ENCODE measurements at regions not wholly inside any gene's neighbourhood (a gene's known extent, or its start where the extent isn't known, plus 50 kb on each side); places are given as distances from the start of the nearest gene placed in this dataset.

GRCh38 chr16:60310846-60311445 is 1576.8 kb upstream of the GOT2 start:
- Histone ChIP-seq H2AFZ (ENCODE audit: low read depth, low read length, severe bottlenecking) (no peak overlapping the region), H3K27me3 (ENCODE audit: low read length) (no peaks in the 10 kb centered on the region), H3K4me3 (ENCODE audit: insufficient read depth, low read length, poor library complexity, severe bottlenecking) (no peak overlapping the region), H4K20me1 (ENCODE audit: low read depth, low read length) (no peaks in the 10 kb centered on the region), H3K4me2 (ENCODE audit: low read depth, low read length, poor library complexity, severe bottlenecking) (no peak overlapping the region), H3K36me3 (ENCODE audit: low read length) (no peaks in the 10 kb centered on the region), H3K79me2 (ENCODE audit: insufficient read depth, low read length) (no peaks in the 10 kb centered on the region), H3K27ac (ENCODE audit: low read depth, low read length) (no peak overlapping the region), H3K9me3 (ENCODE audit: insufficient read depth, low read length) (no peaks in the 10 kb centered on the region), H3K9me2 (replicated peaks; ENCODE audit: insufficient read depth, low read length) (no peaks in the 10 kb centered on the region; the same call in 1 of the 2 replicates), H3K9ac (ENCODE audit: low read length) (no peak overlapping the region), H3F3A (ENCODE audit: insufficient read depth) (no peaks in the 10 kb centered on the region)
- TF ChIP-seq EZH2phosphoT487 (conservative IDR thresholded peaks at IDR 0.05; ENCODE audit: low read length) (no peak), CTCF (IDR thresholded peaks at IDR 0.05; ENCODE audit: insufficient read depth, low read length, poor library complexity, severe bottlenecking) (no peak)

GRCh38 chr16:60304720-60305119 is 1570.6 kb upstream of the GOT2 start:
- H3K4me3 ChIP-seq (ENCODE audit: insufficient read depth, low read length, poor library complexity, severe bottlenecking): no peak overlapping the region
- no peaks in the 10 kb centered on the region for H3F3A ChIP-seq (ENCODE audit: insufficient read depth)
- H3K79me2 ChIP-seq (ENCODE audit: insufficient read depth, low read length): no peaks in the 10 kb centered on the region
- H3K36me3 ChIP-seq (ENCODE audit: low read length): no peaks in the 10 kb centered on the region
- H3K4me2 ChIP-seq (ENCODE audit: low read depth, low read length, poor library complexity, severe bottlenecking): no peak overlapping the region
- H3K27me3 ChIP-seq (ENCODE audit: low read length): no peaks in the 10 kb centered on the region
- no peaks in the 10 kb centered on the region for H3K9me3 ChIP-seq (ENCODE audit: insufficient read depth, low read length)
- TF ChIP-seq CTCF (IDR thresholded peaks at IDR 0.05; ENCODE audit: insufficient read depth, low read length, poor library complexity, severe bottlenecking): no peak
- no peak for TF ChIP-seq EZH2phosphoT487 (conservative IDR thresholded peaks at IDR 0.05; ENCODE audit: low read length)
- H3K27ac ChIP-seq (ENCODE audit: low read depth, low read length): no peak overlapping the region
- H4K20me1 ChIP-seq (ENCODE audit: low read depth, low read length): no peaks in the 10 kb centered on the region
- H3K9me2 ChIP-seq (replicated peaks; ENCODE audit: insufficient read depth, low read length): no peaks in the 10 kb centered on the region
- H2AFZ ChIP-seq (ENCODE audit: low read depth, low read length, severe bottlenecking): no peak overlapping the region
- no peak overlapping the region for H3K9ac ChIP-seq (ENCODE audit: low read length)

GRCh38 chr16:60304066-60304465 is 1570.0 kb upstream of the GOT2 start:
- Histone ChIP-seq H4K20me1 (ENCODE audit: low read depth, low read length) (no peaks in the 10 kb centered on the region), H3K9me3 (ENCODE audit: insufficient read depth, low read length) (no peaks in the 10 kb centered on the region), H3F3A (ENCODE audit: insufficient read depth) (no peaks in the 10 kb centered on the region), H3K27ac (ENCODE audit: low read depth, low read length) (no peak overlapping the region), H3K4me2 (ENCODE audit: low read depth, low read length, poor library complexity, severe bottlenecking) (no peak overlapping the region), H3K9me2 (replicated peaks; ENCODE audit: insufficient read depth, low read length) (no peaks in the 10 kb centered on the region), H3K9ac (ENCODE audit: low read length) (no peak overlapping the region), H2AFZ (ENCODE audit: low read depth, low read length, severe bottlenecking) (no peak overlapping the region), H3K27me3 (ENCODE audit: low read length) (no peaks in the 10 kb centered on the region), H3K4me3 (ENCODE audit: insufficient read depth, low read length, poor library complexity, severe bottlenecking) (no peak overlapping the region), H3K36me3 (ENCODE audit: low read length) (no peaks in the 10 kb centered on the region), H3K79me2 (ENCODE audit: insufficient read depth, low read length) (no peaks in the 10 kb centered on the region)
- TF ChIP-seq CTCF (IDR thresholded peaks at IDR 0.05; ENCODE audit: insufficient read depth, low read length, poor library complexity, severe bottlenecking) (no peak), EZH2phosphoT487 (conservative IDR thresholded peaks at IDR 0.05; ENCODE audit: low read length) (no peak)

All from SU-DHL-6 (cell line).